HS-27A (cell line): ENCODE measurements at regions not wholly inside any gene's neighbourhood (a gene's known extent, or its start where the extent isn't known, plus 50 kb on each side); places are given as distances from the start of the nearest gene placed in this dataset.
"Not testable (repeated sequence)": the region's sequence is repeated elsewhere in the genome, so short reads cannot be mapped to it uniquely, and the experiment has no call there.

Experiments
- DNase-seq: peaks from one replicate; pipeline ENCODE4 v3.0.0-alpha.2; 2012; ENCODE audit warnings: low read depth, missing footprints

GRCh38 chr10:21405981-21406380, 119.5 kb downstream of the SKIDA1 start:
- no peak for DNase-seq

GRCh38 chr10:21403256-21404015, 122.0 kb downstream of the SKIDA1 start:
- DNase-seq: no peak

GRCh38 chr10:21402606-21403083, 122.8 kb downstream of the SKIDA1 start:
- DNase-seq: no peak

GRCh38 chr10:21401196-21401595, 124.3 kb downstream of the SKIDA1 start:
- DNase-seq: no peak

GRCh38 chr10:21399392-21400035, 126.0 kb downstream of the SKIDA1 start:
- peak; percentile 64 for DNase-seq

- no peak for DNase-seq
Observed at GRCh38 chr10:21398563-21399231, 126.8 kb downstream of the SKIDA1 start.

GRCh38 chr10:21396889-21397288, 128.6 kb downstream of the SKIDA1 start:
- no peak for DNase-seq

- DNase-seq: no peak
Observed at GRCh38 chr10:21393931-21394330, 131.6 kb downstream of the SKIDA1 start.

GRCh38 chr10:21388589-21388988, 136.9 kb downstream of the SKIDA1 start:
- no peak for DNase-seq

- DNase-seq: no peak
Observed at GRCh38 chr10:21387868-21388267, 137.6 kb downstream of the SKIDA1 start.

GRCh38 chr10:21385996-21386585, 139.4 kb downstream of the SKIDA1 start:
- no peak for DNase-seq

GRCh38 chr10:21385536-21385935, 139.9 kb downstream of the SKIDA1 start:
- DNase-seq: no peak

- no peak for DNase-seq
Observed at GRCh38 chr10:21379143-21379542, 146.3 kb downstream of the SKIDA1 start.

GRCh38 chr10:21375274-21375673, 150.2 kb downstream of the SKIDA1 start:
- DNase-seq: not testable (repeated sequence)

GRCh38 chr10:21373881-21374280, 151.6 kb downstream of the SKIDA1 start:
- not testable (repeated sequence) for DNase-seq

GRCh38 chr10:21372651-21373410, 152.7 kb downstream of the SKIDA1 start:
- peak; percentile 65 for DNase-seq

GRCh38 chr10:21369697-21370096, 155.8 kb downstream of the SKIDA1 start:
- no peak for DNase-seq

- no peak for DNase-seq
Observed at GRCh38 chr10:21368728-21369425, 156.6 kb downstream of the SKIDA1 start.

GRCh38 chr10:21368022-21368582, 157.4 kb downstream of the SKIDA1 start:
- no peak for DNase-seq

- DNase-seq: peak; percentile 39
Observed at GRCh38 chr10:21366108-21366507, 159.4 kb downstream of the SKIDA1 start.
